GM19043 (cell line): ENCODE measurements at regions not wholly inside any gene's neighbourhood (a gene's known extent, or its start where the extent isn't known, plus 50 kb on each side); places are given as distances from the start of the nearest gene placed in this dataset.

Source experiments
- ATAC-seq: cut with Tn5 transposase; IDR thresholded peaks from one replicate; pipeline ENCODE4 v1.9.1; 2021; ENCODE audit warnings: low read depth; ENCODE audit not compliant: unreplicated experiment

- no peak for ATAC-seq
These were observed 1111.3 kb downstream of the TYW1 start for GRCh38 chr7:68107968-68108367.

DNA sequence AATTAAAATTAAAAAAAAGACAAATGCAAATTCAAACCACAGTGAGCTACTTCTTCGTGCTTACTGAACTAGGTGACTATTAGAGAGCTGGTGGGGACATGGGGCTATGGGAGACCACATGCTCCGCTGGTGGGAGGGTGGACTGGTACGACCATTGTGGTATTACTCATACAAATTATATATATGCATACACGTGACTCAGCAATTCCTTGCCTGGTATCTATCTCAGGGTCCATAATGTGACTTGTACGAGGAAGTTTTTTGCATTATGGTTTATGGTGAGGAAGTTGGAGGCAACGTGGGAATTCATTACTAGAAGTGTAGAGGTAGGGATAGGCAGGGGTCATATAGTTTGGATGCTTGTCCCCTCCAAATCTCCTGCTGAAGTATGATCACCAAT is 1112.7 kb downstream of the TYW1 start:
- ATAC-seq, result no peak

- ATAC-seq, result no peak
These were observed 1122.8 kb downstream of the TYW1 start for GRCh38 chr7:68119411-68119810.

DNA sequence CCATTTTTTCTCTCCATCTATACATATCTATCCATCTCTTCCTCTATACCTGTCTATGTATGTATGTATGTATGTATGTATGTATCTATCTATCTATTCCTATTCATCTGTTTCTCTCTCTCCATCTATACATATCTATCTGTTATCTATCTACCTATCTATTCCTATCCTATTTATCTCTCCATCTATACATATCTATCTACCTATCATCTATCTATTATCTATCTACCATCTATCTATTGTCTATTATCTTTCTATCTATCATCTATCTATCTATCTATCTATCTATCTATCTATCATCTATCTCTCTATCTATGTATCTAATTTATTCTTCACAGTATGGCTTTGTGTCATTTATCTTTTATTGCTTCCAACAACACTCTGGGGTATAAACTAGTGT is 1124.4 kb downstream of the TYW1 start:
- ATAC-seq, result no peak

GRCh38 chr7:68121655-68122054 is 1125.0 kb downstream of the TYW1 start:
- ATAC-seq, result no peak

DNA sequence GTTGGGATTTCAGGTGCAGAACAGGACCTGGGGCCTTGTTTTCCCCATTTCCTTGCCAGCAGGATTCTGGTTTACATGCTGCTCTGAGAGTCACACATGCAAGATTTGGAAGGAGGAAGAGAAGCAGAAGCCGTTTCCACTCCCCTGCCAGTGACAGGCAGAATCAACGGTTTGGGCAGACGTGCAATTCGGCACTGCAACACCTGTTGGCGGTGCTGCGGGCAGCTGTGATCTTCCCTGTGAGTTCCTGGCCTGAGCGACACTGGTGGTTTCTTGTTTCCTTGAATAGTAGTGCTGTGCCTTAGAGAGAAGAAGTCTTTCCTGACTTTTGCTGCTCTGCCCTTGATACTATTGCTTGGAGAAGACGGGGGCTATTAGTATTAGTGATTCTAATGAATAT is 1126.2 kb downstream of the TYW1 start:
- no peak for ATAC-seq

- no peak for ATAC-seq
These were observed 1128.5 kb downstream of the TYW1 start for GRCh38 chr7:68125168-68125567.

- no peak for ATAC-seq
These were observed 1136.4 kb downstream of the TYW1 start for GRCh38 chr7:68133045-68133444.

- ATAC-seq, result no peak
These were observed 1146.7 kb downstream of the TYW1 start for GRCh38 chr7:68143345-68143744.

- no peak for ATAC-seq
These were observed 1150.3 kb downstream of the TYW1 start for GRCh38 chr7:68146983-68147382.

GRCh38 chr7:68147614-68148238 is 1151.1 kb downstream of the TYW1 start:
- ATAC-seq, result no peak

DNA sequence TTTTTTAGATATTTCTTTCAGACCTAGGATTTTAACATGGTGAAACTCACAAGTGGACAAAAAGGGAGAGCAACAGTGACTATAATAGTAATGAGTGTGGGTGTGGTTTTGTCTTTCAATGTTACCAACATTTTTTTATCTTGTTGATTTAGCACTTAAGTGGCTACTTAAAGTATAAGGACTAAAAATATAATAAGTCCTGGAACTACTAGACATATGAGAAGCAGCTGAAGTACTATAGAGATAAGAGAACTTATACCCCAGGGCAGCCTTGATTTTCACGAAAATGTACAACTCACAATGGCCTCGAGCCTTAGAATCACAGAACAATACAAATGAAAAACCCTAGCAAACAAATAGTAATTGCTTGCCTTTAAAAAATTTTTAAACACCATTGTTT is 1151.8 kb downstream of the TYW1 start:
- ATAC-seq, result no peak

GRCh38 chr7:68152205-68152604 is 1155.6 kb downstream of the TYW1 start:
- no peak for ATAC-seq

DNA sequence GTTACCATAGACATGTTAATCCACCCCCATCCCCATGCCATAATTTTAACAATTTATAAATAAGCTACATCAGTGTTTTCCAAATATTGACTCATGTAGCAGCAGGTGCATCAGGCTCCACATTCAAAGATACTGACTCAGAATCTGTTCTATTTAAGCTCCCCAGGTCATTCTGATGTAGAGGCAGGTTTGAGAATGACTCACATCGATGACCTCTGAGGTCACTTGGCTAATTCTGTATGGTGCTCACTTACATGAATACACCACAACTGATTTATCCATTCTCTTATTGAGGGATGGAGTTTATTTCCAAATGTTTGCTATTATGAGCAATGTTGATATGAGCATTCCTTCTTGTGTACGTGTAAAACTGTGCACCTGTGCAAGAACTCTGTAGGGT is 1159.0 kb downstream of the TYW1 start:
- ATAC-seq, result no peak

DNA sequence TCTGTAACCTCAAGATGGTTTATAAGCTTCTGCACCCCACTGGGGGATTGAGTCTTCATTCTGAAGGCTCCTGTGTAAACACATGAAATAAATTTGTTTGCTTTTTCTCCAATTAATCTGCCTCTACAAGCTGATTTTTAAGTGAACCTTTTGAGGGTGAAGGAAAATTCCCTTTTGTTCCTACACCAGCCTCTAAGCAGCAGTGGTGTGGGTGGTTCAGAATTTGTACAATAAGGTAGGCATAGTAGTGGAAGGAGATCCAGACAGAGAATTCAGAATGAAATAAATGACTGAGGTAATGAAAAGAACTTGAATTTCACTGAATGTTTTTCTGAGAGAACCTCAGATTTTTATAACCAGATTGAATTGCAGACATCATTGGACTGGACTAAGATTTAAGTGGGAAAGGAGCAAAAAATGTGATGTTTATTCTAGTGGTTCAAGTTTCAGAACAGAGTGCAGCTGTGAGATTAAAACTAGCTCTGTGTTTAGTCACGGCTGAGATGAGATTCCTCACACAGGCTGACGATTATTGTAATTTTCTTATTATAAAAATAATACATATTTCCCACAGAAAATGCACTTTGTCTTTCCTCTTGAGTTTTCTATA is 1162.2 kb downstream of the TYW1 start:
- no peak for ATAC-seq

DNA sequence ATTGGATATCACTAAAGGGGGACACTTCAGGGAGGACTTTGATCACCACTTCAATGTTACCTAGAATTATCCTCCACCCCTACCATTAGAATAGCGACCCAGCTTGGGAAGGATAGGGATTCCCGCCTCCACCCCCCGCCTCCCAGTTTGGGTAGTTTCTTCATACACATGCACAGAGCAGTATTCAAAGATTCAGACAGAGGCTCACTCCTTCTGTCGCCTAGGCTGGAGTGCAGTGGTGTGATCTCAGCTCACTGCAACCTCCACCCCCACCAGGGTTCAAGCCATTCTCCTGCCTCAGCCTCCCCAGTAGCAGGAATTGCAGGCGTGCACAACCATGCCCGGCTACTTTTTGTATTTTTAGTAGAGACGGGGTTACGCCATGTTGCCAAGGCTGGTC is 1166.1 kb downstream of the TYW1 start:
- ATAC-seq, result no peak

DNA sequence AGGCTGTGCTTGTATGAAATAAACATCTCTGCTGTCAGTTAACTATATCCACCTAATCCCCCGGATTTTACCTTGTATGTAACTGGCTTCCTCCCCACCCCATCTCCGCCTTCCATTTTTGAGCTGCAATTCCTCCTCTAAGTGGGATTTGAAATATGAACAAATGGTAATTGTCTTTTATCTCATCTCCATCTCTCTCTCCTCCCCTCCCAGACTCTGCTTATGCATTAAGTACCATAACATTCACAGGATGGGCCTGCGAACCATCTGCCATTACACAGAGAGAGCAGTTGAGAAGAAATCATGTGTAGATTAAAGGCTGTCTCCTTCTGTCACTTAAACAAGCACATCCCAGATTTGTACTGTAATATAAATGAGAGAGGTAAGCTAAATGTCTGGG is 1169.9 kb downstream of the TYW1 start:
- ATAC-seq, result no peak

DNA sequence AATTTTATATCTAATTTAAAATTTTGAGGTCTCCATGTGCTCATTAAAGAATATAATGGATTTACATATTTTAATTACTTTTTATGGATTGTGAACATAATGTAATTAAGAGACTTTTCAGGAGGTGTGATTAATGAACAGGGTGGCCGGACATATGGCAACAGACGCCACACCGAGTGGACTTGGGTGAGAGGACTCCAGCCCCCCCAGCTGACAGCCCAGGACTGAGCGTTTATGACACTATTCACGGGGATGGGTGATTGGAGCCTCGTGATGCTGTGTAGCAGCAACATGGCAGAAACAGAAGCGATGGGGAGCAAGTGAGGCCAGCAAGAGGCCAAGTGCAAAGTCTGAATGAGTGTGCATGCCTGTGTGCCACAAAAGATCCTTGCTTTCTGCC is 1176.9 kb downstream of the TYW1 start:
- no peak for ATAC-seq

DNA sequence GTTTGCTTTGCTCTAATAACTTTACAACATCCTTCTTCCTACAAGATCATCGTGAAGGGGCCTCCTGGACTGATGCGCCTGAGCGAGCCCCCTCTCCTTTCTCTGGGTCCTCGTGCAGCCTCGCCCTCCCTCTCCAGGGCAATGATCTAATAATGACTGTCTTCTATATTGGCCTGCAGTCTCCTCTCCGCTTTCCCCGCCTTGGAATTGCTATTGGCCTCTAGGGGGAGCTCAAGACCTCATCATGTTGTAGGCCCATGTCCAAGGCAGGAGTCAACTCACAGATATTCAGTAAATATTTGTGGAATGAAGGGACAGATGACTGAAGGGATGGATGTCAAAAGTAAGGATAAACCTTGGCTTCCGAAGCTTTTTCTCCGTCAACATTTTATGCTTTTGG is 1180.3 kb downstream of the TYW1 start:
- no peak for ATAC-seq

GRCh38 chr7:68180761-68181160 is 1184.1 kb downstream of the TYW1 start:
- no peak for ATAC-seq

GRCh38 chr7:68183176-68183575 is 1186.5 kb downstream of the TYW1 start:
- no peak for ATAC-seq

GRCh38 chr7:68185631-68186456 is 1189.2 kb downstream of the TYW1 start:
- no peak for ATAC-seq
